ENCODE measurements at regions not wholly inside any gene's neighbourhood (a gene's known extent, or its start where the extent isn't known, plus 50 kb on each side); places are given as distances from the start of the nearest gene placed in this dataset.

DNA sequence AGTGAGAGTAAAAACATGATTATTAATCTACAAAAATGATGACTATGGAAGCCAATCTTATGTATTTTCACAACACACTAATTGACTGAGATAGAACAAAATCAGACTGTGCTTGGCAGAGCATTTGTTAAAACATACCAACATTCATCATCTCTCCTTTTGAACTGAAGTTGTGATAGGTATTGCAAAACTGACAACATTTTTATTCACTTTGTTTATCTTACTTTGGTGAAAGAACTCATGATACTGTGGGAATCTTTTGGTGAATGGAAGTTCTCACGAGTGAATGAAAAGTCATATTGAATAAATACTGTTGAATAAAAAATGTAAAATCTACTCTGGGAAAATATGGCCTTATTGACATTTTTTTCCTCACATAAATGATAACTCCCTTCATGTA, 1430.2 kb upstream of the PIK3C3 start (continued):
- TF ChIP-seq, protein P1, sequence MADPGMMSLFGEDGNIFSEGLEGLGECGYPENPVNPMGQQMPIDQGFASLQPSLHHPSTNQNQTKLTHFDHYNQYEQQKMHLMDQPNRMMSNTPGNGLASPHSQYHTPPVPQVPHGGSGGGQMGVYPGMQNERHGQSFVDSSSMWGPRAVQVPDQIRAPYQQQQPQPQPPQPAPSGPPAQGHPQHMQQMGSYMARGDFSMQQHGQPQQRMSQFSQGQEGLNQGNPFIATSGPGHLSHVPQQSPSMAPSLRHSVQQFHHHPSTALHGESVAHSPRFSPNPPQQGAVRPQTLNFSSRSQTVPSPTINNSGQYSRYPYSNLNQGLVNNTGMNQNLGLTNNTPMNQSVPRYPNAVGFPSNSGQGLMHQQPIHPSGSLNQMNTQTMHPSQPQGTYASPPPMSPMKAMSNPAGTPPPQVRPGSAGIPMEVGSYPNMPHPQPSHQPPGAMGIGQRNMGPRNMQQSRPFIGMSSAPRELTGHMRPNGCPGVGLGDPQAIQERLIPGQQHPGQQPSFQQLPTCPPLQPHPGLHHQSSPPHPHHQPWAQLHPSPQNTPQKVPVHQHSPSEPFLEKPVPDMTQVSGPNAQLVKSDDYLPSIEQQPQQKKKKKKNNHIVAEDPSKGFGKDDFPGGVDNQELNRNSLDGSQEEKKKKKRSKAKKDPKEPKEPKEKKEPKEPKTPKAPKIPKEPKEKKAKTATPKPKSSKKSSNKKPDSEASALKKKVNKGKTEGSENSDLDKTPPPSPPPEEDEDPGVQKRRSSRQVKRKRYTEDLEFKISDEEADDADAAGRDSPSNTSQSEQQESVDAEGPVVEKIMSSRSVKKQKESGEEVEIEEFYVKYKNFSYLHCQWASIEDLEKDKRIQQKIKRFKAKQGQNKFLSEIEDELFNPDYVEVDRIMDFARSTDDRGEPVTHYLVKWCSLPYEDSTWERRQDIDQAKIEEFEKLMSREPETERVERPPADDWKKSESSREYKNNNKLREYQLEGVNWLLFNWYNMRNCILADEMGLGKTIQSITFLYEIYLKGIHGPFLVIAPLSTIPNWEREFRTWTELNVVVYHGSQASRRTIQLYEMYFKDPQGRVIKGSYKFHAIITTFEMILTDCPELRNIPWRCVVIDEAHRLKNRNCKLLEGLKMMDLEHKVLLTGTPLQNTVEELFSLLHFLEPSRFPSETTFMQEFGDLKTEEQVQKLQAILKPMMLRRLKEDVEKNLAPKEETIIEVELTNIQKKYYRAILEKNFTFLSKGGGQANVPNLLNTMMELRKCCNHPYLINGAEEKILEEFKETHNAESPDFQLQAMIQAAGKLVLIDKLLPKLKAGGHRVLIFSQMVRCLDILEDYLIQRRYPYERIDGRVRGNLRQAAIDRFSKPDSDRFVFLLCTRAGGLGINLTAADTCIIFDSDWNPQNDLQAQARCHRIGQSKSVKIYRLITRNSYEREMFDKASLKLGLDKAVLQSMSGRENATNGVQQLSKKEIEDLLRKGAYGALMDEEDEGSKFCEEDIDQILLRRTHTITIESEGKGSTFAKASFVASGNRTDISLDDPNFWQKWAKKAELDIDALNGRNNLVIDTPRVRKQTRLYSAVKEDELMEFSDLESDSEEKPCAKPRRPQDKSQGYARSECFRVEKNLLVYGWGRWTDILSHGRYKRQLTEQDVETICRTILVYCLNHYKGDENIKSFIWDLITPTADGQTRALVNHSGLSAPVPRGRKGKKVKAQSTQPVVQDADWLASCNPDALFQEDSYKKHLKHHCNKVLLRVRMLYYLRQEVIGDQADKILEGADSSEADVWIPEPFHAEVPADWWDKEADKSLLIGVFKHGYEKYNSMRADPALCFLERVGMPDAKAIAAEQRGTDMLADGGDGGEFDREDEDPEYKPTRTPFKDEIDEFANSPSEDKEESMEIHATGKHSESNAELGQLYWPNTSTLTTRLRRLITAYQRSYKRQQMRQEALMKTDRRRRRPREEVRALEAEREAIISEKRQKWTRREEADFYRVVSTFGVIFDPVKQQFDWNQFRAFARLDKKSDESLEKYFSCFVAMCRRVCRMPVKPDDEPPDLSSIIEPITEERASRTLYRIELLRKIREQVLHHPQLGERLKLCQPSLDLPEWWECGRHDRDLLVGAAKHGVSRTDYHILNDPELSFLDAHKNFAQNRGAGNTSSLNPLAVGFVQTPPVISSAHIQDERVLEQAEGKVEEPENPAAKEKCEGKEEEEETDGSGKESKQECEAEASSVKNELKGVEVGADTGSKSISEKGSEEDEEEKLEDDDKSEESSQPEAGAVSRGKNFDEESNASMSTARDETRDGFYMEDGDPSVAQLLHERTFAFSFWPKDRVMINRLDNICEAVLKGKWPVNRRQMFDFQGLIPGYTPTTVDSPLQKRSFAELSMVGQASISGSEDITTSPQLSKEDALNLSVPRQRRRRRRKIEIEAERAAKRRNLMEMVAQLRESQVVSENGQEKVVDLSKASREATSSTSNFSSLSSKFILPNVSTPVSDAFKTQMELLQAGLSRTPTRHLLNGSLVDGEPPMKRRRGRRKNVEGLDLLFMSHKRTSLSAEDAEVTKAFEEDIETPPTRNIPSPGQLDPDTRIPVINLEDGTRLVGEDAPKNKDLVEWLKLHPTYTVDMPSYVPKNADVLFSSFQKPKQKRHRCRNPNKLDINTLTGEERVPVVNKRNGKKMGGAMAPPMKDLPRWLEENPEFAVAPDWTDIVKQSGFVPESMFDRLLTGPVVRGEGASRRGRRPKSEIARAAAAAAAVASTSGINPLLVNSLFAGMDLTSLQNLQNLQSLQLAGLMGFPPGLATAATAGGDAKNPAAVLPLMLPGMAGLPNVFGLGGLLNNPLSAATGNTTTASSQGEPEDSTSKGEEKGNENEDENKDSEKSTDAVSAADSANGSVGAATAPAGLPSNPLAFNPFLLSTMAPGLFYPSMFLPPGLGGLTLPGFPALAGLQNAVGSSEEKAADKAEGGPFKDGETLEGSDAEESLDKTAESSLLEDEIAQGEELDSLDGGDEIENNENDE (IDR thresholded peaks at IDR 0.05; ENCODE audit: insufficient replicate concordance, low read length), result no peak
- no peak for TF ChIP-seq TBP (IDR thresholded peaks at IDR 0.05; ENCODE audit: low read depth, low read length)
- TF ChIP-seq NRF1 (IDR thresholded peaks at IDR 0.05; ENCODE audit: low read depth, low read length), result no peak
- TF ChIP-seq SP4 (IDR thresholded peaks at IDR 0.05; ENCODE audit: low read length), result no peak
- TF ChIP-seq CBX8 (IDR thresholded peaks at IDR 0.05; ENCODE audit: borderline replicate concordance, low read depth, low read length), result no peak
- TF ChIP-seq SRF (IDR thresholded peaks at IDR 0.05; ENCODE audit: low read depth, low read length), result no peak
- no peak for TF ChIP-seq GTF2F1 (IDR thresholded peaks at IDR 0.05; ENCODE audit: borderline replicate concordance, low read depth, low read length)
- TF ChIP-seq TEAD4 (IDR thresholded peaks at IDR 0.05; ENCODE audit: low read depth, low read length), result no peak
- TF ChIP-seq SP1 (IDR thresholded peaks at IDR 0.05; ENCODE audit: low read depth, low read length), result no peak
- no peak for TF ChIP-seq BRCA1 (IDR thresholded peaks at IDR 0.05; ENCODE audit: low read depth, low read length)
- TF ChIP-seq CEBPB (IDR thresholded peaks at IDR 0.05; ENCODE audit: low read depth, low read length), result no peak
- no peak for TF ChIP-seq SIRT6 (IDR thresholded peaks at IDR 0.05; ENCODE audit: low read length)
- no peak for TF ChIP-seq SUZ12 (IDR thresholded peaks at IDR 0.05; ENCODE audit: low read length)
- no peak for TF ChIP-seq EP300 (IDR thresholded peaks at IDR 0.05; ENCODE audit: borderline replicate concordance in 1 of 2, low read depth in 2 of 2, low read length in 2 of 2)

Data from H1 (cell line).